ENCODE measurements at regions not wholly inside any gene's neighbourhood (a gene's known extent, or its start where the extent isn't known, plus 50 kb on each side); places are given as distances from the start of the nearest gene placed in this dataset.

DNA sequence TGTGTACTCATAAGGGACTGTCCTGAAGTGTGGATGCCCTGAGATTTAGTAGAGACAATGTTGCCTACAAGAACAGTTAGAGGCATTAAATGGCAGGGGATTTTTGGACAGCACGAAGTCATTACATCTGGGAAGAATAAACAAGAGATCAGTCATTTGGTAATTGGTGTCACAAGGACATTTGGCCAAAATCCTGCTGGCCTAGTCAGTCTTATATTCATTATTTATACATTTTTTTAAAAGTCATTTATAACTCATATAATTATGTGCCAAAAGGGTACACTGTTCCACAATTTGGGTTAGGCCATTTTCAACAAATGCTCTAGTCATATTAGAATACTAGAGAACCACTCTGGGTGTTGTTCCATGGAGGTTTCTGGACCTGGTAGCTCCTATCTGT is 104.7 kb downstream of the LRATD1 start:
- Histone ChIP-seq H3K9me3 (ENCODE audit: control insufficient read depth in 4 of 4, insufficient read depth in 3 of 4, low read length in 3 of 4) (peaks cover 0 to 4% (median 0%) of the 10 kb centered on the region in 4 donors), H3K4me3 (no peak overlapping the region), H3K36me3 (ENCODE audit: control insufficient read depth in 4 of 4, insufficient read depth in 4 of 4, low read length in 4 of 4) (no peaks in the 10 kb centered on the region), H3K4me1 (ENCODE audit: control insufficient read depth in 5 of 5, insufficient read depth in 5 of 5, low read length in 5 of 5) (peaks cover 0 to 21% (median 0%) of the 10 kb centered on the region in 5 donors), H3K27me3 (ENCODE audit: control insufficient read depth in 3 of 3, insufficient read depth in 3 of 3, low read length in 2 of 3) (no peaks in the 10 kb centered on the region), H3K27ac (ENCODE audit: low read depth in 1 of 2, low read length in 1 of 2) (no peak overlapping the region), H3K9ac (ENCODE audit: insufficient read depth in 1 of 2, low read length in 2 of 2) (no peak overlapping the region)
- 35 to 50% methylated on average over 1 of the region's 1 CpG for WGBS, 2 donors
- TF ChIP-seq, protein P1, sequence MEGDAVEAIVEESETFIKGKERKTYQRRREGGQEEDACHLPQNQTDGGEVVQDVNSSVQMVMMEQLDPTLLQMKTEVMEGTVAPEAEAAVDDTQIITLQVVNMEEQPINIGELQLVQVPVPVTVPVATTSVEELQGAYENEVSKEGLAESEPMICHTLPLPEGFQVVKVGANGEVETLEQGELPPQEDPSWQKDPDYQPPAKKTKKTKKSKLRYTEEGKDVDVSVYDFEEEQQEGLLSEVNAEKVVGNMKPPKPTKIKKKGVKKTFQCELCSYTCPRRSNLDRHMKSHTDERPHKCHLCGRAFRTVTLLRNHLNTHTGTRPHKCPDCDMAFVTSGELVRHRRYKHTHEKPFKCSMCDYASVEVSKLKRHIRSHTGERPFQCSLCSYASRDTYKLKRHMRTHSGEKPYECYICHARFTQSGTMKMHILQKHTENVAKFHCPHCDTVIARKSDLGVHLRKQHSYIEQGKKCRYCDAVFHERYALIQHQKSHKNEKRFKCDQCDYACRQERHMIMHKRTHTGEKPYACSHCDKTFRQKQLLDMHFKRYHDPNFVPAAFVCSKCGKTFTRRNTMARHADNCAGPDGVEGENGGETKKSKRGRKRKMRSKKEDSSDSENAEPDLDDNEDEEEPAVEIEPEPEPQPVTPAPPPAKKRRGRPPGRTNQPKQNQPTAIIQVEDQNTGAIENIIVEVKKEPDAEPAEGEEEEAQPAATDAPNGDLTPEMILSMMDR (IDR thresholded peaks at IDR 0.05; ENCODE audit: control extremely low read depth, extremely low read depth) = no peak
- ATAC-seq (ENCODE audit: insufficient read depth, low FRiP score) (no peak), DNase-seq (peak; percentile 58 to 92 (median 79))

DNA sequence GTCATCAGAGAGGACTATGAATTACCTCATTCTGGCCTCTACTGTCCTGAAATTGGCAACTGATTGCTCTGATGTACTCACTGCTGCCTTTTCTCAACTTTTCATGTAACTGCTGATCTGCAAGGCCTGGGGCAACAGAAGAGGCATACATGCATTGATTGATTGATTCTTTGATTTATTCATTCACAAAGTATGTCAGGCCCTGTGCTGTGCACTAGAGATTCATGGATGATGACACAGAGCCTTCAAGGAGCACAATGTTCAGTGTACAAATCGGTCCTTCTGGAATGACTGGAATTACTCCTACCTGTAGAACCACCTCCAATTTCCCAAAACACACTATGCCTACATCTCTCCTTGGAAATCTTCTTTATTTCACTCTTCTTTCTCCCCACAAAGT is 111.3 kb downstream of the LRATD1 start:
- no peak for DNase-seq
- TF ChIP-seq, protein P1 (IDR thresholded peaks at IDR 0.05; ENCODE audit: control extremely low read depth, extremely low read depth) = no peak
- Histone ChIP-seq H3K9ac (ENCODE audit: insufficient read depth in 1 of 2, low read length in 2 of 2) (no peak overlapping the region), H3K27ac (ENCODE audit: low read depth in 1 of 2, low read length in 1 of 2) (no peak overlapping the region), H3K4me1 (ENCODE audit: control insufficient read depth in 5 of 5, insufficient read depth in 5 of 5, low read length in 5 of 5) (no peaks in the 10 kb centered on the region), H3K27me3 (ENCODE audit: control insufficient read depth in 3 of 3, insufficient read depth in 3 of 3, low read length in 2 of 3) (no peaks in the 10 kb centered on the region), H3K36me3 (ENCODE audit: control insufficient read depth in 4 of 4, insufficient read depth in 4 of 4, low read length in 4 of 4) (no peaks in the 10 kb centered on the region), H3K4me3 (no peak overlapping the region), H3K9me3 (ENCODE audit: control insufficient read depth in 4 of 4, insufficient read depth in 3 of 4, low read length in 3 of 4) (peaks cover 0 to 8% (median 2%) of the 10 kb centered on the region in 4 donors)
- 73 to 90% methylated on average over 1 of the region's 1 CpG for WGBS, 2 donors
- ATAC-seq (ENCODE audit: insufficient read depth, low FRiP score) = no peak

DNA sequence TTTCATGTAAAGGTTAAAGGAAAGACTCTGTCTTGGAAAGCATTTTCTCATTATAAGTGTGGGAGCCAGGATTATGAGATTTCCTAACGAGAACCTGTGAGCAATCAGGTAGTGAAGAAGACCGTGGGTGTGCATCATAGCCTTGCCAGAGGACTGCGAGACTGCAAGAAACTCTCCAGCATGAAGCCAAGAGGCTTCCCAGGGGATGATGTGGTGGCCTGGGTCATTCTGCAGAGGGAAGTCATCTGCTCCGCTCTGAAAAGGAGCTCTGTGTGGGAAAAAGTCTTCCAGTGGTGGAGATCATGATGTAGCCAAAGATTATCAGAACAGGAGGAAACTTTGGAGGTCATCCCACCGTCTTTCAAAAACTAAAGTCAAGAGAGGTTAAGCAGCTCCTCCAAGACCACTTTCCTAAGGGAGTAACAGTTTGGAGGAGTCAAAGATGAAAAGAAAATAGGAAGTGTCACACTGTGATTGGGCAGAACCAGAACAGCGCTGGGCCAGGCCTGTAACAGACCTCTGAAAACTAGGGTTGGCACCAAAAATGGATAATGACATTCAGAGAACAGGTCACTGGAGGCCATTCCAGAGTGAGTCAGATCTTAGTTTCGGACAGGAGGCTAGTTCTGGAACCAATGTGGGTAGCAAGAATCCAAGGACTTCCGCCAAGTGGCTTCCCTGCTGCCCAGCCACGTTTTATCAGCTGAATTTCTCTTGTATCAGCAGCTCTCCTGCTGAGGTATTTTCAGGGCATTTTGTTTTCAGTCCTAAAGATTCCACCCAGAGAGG is 113.0 kb downstream of the LRATD1 start:
- WGBS, 2 donors = 86 to 91% methylated on average over 9 of the region's 9 CpGs
- TF ChIP-seq, protein P1 (IDR thresholded peaks at IDR 0.05; ENCODE audit: control extremely low read depth, extremely low read depth) = no peak

More for the DNA sequence above, 113.0 kb downstream of the LRATD1 start:
- Histone ChIP-seq H3K27ac (ENCODE audit: low read depth in 1 of 2, low read length in 1 of 2) (no peak overlapping the region), H3K4me3 (no peak overlapping the region), H3K27me3 (ENCODE audit: control insufficient read depth in 3 of 3, insufficient read depth in 3 of 3, low read length in 2 of 3) (no peaks in the 10 kb centered on the region), H3K9ac (ENCODE audit: insufficient read depth in 1 of 2, low read length in 2 of 2) (no peak overlapping the region), H3K9me3 (ENCODE audit: control insufficient read depth in 4 of 4, insufficient read depth in 3 of 4, low read length in 3 of 4) (peaks cover 0 to 8% (median 2%) of the 10 kb centered on the region in 4 donors), H3K4me1 (ENCODE audit: control insufficient read depth in 5 of 5, insufficient read depth in 5 of 5, low read length in 5 of 5) (no peaks in the 10 kb centered on the region), H3K36me3 (ENCODE audit: control insufficient read depth in 4 of 4, insufficient read depth in 4 of 4, low read length in 4 of 4) (no peaks in the 10 kb centered on the region)
- DNase-seq = no peak
- no peak for ATAC-seq (ENCODE audit: insufficient read depth, low FRiP score)

All from lung (tissue), 11 donors.